Kidney epithelial cell (primary cell): ENCODE measurements at regions not wholly inside any gene's neighbourhood (a gene's known extent, or its start where the extent isn't known, plus 50 kb on each side); places are given as distances from the start of the nearest gene placed in this dataset.

Experiments used
- DNase-seq: peaks from one replicate; pipeline ENCODE4 v3.0.0-alpha.2; 2010; ENCODE audit warnings: low read depth
- H3K27me3 ChIP-seq: 2 replicates; pipeline ENCODE4 v1.6.0; 2011; ENCODE audit warnings: low read length; ENCODE audit not compliant: control insufficient read depth, insufficient read depth
- H3K36me3 ChIP-seq: 2 replicates; pipeline ENCODE4 v1.5.1; 2011; ENCODE audit warnings: low read length; ENCODE audit not compliant: control insufficient read depth, insufficient read depth
- H3K4me3 ChIP-seq: 2 replicates; pipeline ENCODE4 v1.5.1; 2011; ENCODE audit warnings: low read depth, mild to moderate bottlenecking, control low read depth, low read length
- CTCF ChIP-seq: IDR thresholded peaks from 2 replicates; pipeline ENCODE4 v1.5.1; 2011; ENCODE audit warnings: mild to moderate bottlenecking, moderate library complexity, low read length, control low read depth, inconsistent platforms; ENCODE audit not compliant: insufficient read depth, poor library complexity, severe bottlenecking

GRCh38 chr1:163440090-163440489, 118.3 kb downstream of the NUF2 start:
- H3K36me3 ChIP-seq: no peaks in the 10 kb centered on the region
- no peak overlapping the region for H3K4me3 ChIP-seq
- TF ChIP-seq CTCF: no peak
- no peaks in the 10 kb centered on the region for H3K27me3 ChIP-seq
- no peak for DNase-seq

GRCh38 chr1:163442231-163442879, 120.6 kb downstream of the NUF2 start:
- Histone ChIP-seq H3K36me3 (no peaks in the 10 kb centered on the region), H3K4me3 (no peak overlapping the region), H3K27me3 (no peaks in the 10 kb centered on the region)
- no peak for DNase-seq
- no peak for TF ChIP-seq CTCF

GRCh38 chr1:163442895-163443294, 121.1 kb downstream of the NUF2 start:
- no peaks in the 10 kb centered on the region for H3K27me3 ChIP-seq
- H3K36me3 ChIP-seq: no peaks in the 10 kb centered on the region
- no peak for TF ChIP-seq CTCF
- H3K4me3 ChIP-seq: no peak overlapping the region
- DNase-seq: no peak

GRCh38 chr1:163443863-163444262, 122.1 kb downstream of the NUF2 start:
- Histone ChIP-seq H3K4me3 (no peak overlapping the region), H3K36me3 (no peaks in the 10 kb centered on the region), H3K27me3 (no peaks in the 10 kb centered on the region)
- TF ChIP-seq CTCF: no peak
- DNase-seq: no peak

GRCh38 chr1:163444665-163445064, 122.9 kb downstream of the NUF2 start:
- Histone ChIP-seq H3K4me3 (no peak overlapping the region), H3K27me3 (no peaks in the 10 kb centered on the region), H3K36me3 (no peaks in the 10 kb centered on the region)
- DNase-seq: no peak
- no peak for TF ChIP-seq CTCF

GRCh38 chr1:163450986-163451385, 129.2 kb downstream of the NUF2 start:
- Histone ChIP-seq H3K4me3 (no peak overlapping the region), H3K27me3 (no peaks in the 10 kb centered on the region), H3K36me3 (no peaks in the 10 kb centered on the region)
- no peak for TF ChIP-seq CTCF
- DNase-seq: peak; percentile 79
